Testis (tissue), 2 donors: ENCODE measurements at regions not wholly inside any gene's neighbourhood (a gene's known extent, or its start where the extent isn't known, plus 50 kb on each side); places are given as distances from the start of the nearest gene placed in this dataset.

Experiments used
- CTCF ChIP-seq, 3 experiments: fragments of 450-650 bp in 2 of 3; fragments of 200-600 bp in 1 of 3; sonication (generic) in 1 of 3; IDR thresholded peaks; one replicate each; pipeline ENCODE4 v1.5.1; 2016 to 2019; ENCODE audit warnings: antibody characterized with exemption in 3 of 3, mild to moderate bottlenecking in 2 of 3, moderate library complexity in 1 of 3
- POLR2A ChIP-seq: fragments of 450-650 bp; IDR thresholded peaks from one replicate; pipeline ENCODE4 v1.6.1; 2017; ENCODE audit warnings: antibody characterized with exemption, mild to moderate bottlenecking, moderate library complexity

GRCh38 chr11:71201936-71202597 lies 50.3 kb downstream of the SHANK2 start:
- TF ChIP-seq CTCF (IDR thresholded peaks at IDR 0.05) = no peak
- no peak for TF ChIP-seq POLR2A
